Neural crest cell (in vitro differentiated cells): ENCODE measurements at regions not wholly inside any gene's neighbourhood (a gene's known extent, or its start where the extent isn't known, plus 50 kb on each side); places are given as distances from the start of the nearest gene placed in this dataset.

ENCODE experiments used
- DNase-seq: peaks from one replicate; pipeline ENCODE4 v3.0.0; 2021; ENCODE audit warnings: low read depth, mixed read lengths, low spot score
- H3K27ac Mint-ChIP-seq: one replicate; pipeline ENCODE4 v1.8.0; 2021; ENCODE audit warnings: mild to moderate bottlenecking, mixed read lengths; ENCODE audit not compliant: unreplicated experiment
- H3K27me3 Mint-ChIP-seq: 2 replicates; pipeline ENCODE4 v1.8.0; 2021; ENCODE audit warnings: low read depth, mild to moderate bottlenecking, mixed read lengths
- H3K36me3 Mint-ChIP-seq: 2 replicates; pipeline ENCODE4 v1.8.0; 2021; ENCODE audit warnings: low read depth, mild to moderate bottlenecking, mixed read lengths
- H3K4me1 Mint-ChIP-seq: 2 replicates; pipeline ENCODE4 v1.8.0; 2021; ENCODE audit warnings: mixed read lengths
- H3K4me3 Mint-ChIP-seq: one replicate; pipeline ENCODE4 v1.8.0; 2021; ENCODE audit warnings: mild to moderate bottlenecking, mixed read lengths
- H3K9me3 Mint-ChIP-seq: 2 replicates; pipeline ENCODE4 v1.8.0; 2021; ENCODE audit warnings: mixed read lengths
- TF ChIP-seq, protein P1 (sequence below): fragments of 200-600 bp; sonication (generic); conservative IDR thresholded peaks from 2 replicates; pipeline ENCODE4 v1.5.0; 2021; ENCODE audit warnings: antibody characterized with exemption, mild to moderate bottlenecking

DNA sequence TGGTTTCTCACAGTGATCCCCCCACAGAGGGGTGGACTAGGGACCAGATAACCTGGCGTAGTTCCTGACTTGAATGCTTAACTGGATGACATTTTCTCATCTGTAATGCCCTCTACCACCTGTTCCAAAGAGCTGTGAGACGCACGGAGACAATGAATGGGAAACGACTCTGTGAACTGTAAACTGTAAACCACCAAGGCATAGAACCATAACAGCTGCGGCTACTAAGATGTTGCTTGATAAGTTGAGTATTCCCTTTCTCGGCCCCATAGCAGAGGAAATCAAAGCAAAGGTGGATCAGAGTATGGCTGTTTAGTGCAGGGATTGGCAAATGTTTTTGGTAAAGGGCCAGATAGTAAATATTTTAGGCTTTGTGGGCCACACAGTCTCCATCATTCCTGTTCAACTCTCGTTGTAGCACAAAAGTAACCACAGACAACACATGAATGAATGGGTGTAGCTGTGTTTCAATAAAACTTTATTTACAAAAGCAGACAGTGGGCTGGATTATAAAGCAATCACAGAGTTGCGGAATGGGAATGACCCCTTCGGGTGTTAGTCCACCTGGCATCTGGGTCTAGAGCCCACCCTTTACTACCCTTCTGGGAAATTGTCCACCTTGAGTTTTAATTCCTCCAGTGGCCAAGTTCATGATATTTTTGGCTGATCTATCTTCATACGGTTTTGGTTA, 315.2 kb downstream of the RPS6KC1 start:
- Mint-ChIP-seq H3K4me1 (no peaks in the 10 kb centered on the region), H3K27ac (no peak overlapping the region), H3K4me3 (no peak overlapping the region), H3K27me3 (no peaks in the 10 kb centered on the region), H3K9me3 (no peaks in the 10 kb centered on the region), H3K36me3 (no peaks in the 10 kb centered on the region)
- DNase-seq = no peak
- TF ChIP-seq, protein P1, sequence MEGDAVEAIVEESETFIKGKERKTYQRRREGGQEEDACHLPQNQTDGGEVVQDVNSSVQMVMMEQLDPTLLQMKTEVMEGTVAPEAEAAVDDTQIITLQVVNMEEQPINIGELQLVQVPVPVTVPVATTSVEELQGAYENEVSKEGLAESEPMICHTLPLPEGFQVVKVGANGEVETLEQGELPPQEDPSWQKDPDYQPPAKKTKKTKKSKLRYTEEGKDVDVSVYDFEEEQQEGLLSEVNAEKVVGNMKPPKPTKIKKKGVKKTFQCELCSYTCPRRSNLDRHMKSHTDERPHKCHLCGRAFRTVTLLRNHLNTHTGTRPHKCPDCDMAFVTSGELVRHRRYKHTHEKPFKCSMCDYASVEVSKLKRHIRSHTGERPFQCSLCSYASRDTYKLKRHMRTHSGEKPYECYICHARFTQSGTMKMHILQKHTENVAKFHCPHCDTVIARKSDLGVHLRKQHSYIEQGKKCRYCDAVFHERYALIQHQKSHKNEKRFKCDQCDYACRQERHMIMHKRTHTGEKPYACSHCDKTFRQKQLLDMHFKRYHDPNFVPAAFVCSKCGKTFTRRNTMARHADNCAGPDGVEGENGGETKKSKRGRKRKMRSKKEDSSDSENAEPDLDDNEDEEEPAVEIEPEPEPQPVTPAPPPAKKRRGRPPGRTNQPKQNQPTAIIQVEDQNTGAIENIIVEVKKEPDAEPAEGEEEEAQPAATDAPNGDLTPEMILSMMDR = no peak

DNA sequence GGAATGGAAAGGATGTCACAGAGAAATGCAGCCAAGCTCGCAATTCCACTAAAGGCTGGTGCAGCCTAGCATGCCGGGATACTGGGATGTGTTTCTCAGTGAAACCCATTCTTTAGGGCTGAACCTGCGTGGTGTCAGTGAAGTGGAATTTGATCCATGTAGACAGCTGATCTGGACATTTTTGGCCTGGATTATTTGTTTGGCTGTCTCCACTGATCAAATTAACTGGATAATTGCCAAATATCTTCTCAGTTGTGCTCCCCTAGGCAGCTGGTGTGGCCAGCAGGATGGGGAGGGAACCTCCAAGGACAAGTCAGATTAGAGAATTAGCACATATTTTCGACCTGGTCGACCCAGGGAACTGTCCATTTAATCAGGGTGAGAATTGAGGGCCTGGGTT, 318.4 kb downstream of the RPS6KC1 start:
- peaks cover 4% of the 10 kb centered on the region for H3K4me1 Mint-ChIP-seq
- H3K27ac Mint-ChIP-seq = no peak overlapping the region
- DNase-seq = no peak
- no peak overlapping the region for H3K4me3 Mint-ChIP-seq
- H3K27me3 Mint-ChIP-seq = no peaks in the 10 kb centered on the region
- H3K9me3 Mint-ChIP-seq = no peaks in the 10 kb centered on the region
- TF ChIP-seq, protein P1 = no peak
- H3K36me3 Mint-ChIP-seq = no peaks in the 10 kb centered on the region

DNA sequence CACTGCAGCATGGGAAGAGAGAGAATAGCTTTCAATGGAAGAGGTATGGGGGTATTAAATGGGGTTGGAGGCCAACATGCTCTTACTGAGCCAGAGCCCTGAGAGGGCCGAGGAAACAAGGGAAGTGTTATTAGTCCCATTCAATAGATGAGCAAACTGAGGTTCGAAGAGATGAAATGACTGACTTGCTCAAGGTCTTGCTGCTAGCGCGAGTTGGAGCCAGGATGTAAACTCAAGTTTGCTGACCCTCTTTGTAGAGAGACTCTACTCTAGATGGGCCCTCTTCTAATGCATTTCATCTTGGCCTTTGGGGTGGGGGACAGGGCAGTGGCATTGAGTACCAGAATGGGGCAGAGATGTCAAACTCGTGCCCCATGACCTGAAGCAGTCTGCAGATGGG, 319.5 kb downstream of the RPS6KC1 start:
- DNase-seq = no peak
- Mint-ChIP-seq H3K27me3 (no peaks in the 10 kb centered on the region), H3K27ac (no peak overlapping the region), H3K4me1 (peaks cover 5% of the 10 kb centered on the region), H3K4me3 (no peak overlapping the region), H3K9me3 (no peaks in the 10 kb centered on the region), H3K36me3 (no peaks in the 10 kb centered on the region)
- TF ChIP-seq, protein P1 = no peak

DNA sequence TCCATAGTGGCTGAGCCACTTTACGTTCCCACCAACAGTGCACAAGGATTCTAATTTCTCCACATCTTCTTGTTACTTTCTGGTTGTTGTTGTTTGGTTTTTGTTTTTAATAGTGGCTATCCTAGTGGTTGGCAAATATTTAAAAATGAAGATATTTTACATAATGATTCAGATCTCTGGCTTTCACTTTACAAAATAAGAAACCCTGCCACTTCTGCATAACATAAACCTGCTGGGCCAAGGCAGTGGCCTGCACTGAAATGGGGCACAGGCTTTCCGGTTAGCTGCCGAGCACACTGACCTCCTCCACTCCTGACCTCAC, 320.4 kb downstream of the RPS6KC1 start:
- Mint-ChIP-seq H3K27ac (no peak overlapping the region), H3K4me3 (no peak overlapping the region), H3K9me3 (no peaks in the 10 kb centered on the region), H3K36me3 (no peaks in the 10 kb centered on the region), H3K27me3 (no peaks in the 10 kb centered on the region), H3K4me1 (peaks cover 6% of the 10 kb centered on the region)
- TF ChIP-seq, protein P1 = no peak
- DNase-seq = no peak

DNA sequence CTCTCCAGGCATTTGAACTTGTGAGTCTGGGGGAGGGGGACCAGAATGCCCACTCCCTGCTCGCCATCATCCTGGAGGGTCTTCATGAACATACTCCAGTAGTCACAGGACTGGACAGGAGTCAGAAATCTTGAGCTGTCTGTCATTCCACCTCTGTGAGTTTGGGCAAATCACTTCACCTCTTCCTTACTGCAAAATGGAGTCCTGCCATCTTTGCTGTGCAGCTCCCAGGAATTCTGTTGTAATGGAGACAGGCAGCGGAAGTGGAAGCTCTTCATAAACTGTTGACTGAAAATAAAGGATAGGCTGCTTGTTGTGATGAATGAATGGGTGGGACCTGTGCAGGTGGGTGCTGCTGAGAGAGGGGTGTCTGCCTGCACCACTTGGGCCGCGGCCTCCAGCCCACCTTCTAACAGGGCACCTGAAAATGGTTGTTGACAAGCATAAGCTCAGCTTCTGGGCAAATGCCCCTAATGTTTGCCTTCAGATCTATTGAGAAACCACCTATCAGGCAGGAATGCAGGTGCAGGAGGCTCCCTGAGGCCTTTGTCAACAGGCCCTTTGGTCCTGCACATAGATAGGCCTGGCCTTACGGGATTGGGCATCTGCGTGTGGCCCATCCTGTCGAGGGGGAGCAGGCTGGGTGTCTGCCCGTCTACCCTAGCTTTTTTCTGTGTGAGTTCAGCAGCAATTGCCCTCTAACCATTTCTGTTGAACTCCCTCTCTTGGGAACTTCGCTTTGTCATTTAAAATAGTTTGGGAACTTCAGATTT, 321.0 kb downstream of the RPS6KC1 start:
- no peak for DNase-seq
- no peaks in the 10 kb centered on the region for H3K36me3 Mint-ChIP-seq
- peaks cover 11% of the 10 kb centered on the region for H3K4me1 Mint-ChIP-seq
- H3K4me3 Mint-ChIP-seq = no peak overlapping the region
- TF ChIP-seq, protein P1 = no peak
- H3K27ac Mint-ChIP-seq = no peak overlapping the region
- H3K27me3 Mint-ChIP-seq = no peaks in the 10 kb centered on the region
- H3K9me3 Mint-ChIP-seq = no peaks in the 10 kb centered on the region
